Peyer's patch (tissue), 4 donors: ENCODE measurements at regions not wholly inside any gene's neighbourhood (a gene's known extent, or its start where the extent isn't known, plus 50 kb on each side); places are given as distances from the start of the nearest gene placed in this dataset.

Experiments used
- DNase-seq, 3 donors: peaks; one replicate each; pipeline ENCODE4 v3.0.0-alpha.2; 2017 to 2019
- H3K27ac ChIP-seq, 4 donors: fragments of 200-600 bp; sonication (generic); one replicate each; pipeline ENCODE4 v1.5.1; 2016 to 2019
- H3K27me3 ChIP-seq, 2 donors: fragments of 200-600 bp; sonication (generic); one replicate each; pipeline ENCODE4 v1.5.1; 2019
- H3K36me3 ChIP-seq, 3 donors: fragments of 200-600 bp; sonication (generic); one replicate each; pipeline ENCODE4 v1.5.1; 2016 to 2019
- H3K4me1 ChIP-seq, 4 donors: fragments of 200-600 bp; sonication (generic); one replicate each; pipeline ENCODE4 v1.5.1; 2016 to 2019
- H3K4me3 ChIP-seq, 4 donors: fragments of 200-600 bp; sonication (generic); 1 replicate in 3 of 4; 2 replicates in 1 of 4; pipeline ENCODE4 v1.5.1; 2016 to 2019; ENCODE audit warnings: mild to moderate bottlenecking in 1 of 4
- H3K9me3 ChIP-seq, 4 donors: fragments of 200-600 bp; sonication (generic); one replicate each; pipeline ENCODE4 v1.5.1; 2016 to 2019; ENCODE audit warnings: mild to moderate bottlenecking in 1 of 4
- POLR2A ChIP-seq, 2 donors: fragments of 450-650 bp; IDR thresholded peaks; one replicate each; pipeline ENCODE4 v1.5.1; 2017; ENCODE audit warnings: antibody characterized with exemption in 2 of 2, mild to moderate bottlenecking in 2 of 2, moderate library complexity in 2 of 2
- TF ChIP-seq, protein P1 (sequence below), 6 experiments: fragments of 450-650 bp in 4 of 6; fragments of 200-600 bp in 2 of 6; sonication (generic) in 1 of 6; IDR thresholded peaks; one replicate each; pipeline ENCODE4 v1.5.1; 2017 to 2019; ENCODE audit warnings: antibody characterized with exemption in 6 of 6, mild to moderate bottlenecking in 3 of 6, moderate library complexity in 1 of 6

DNA sequence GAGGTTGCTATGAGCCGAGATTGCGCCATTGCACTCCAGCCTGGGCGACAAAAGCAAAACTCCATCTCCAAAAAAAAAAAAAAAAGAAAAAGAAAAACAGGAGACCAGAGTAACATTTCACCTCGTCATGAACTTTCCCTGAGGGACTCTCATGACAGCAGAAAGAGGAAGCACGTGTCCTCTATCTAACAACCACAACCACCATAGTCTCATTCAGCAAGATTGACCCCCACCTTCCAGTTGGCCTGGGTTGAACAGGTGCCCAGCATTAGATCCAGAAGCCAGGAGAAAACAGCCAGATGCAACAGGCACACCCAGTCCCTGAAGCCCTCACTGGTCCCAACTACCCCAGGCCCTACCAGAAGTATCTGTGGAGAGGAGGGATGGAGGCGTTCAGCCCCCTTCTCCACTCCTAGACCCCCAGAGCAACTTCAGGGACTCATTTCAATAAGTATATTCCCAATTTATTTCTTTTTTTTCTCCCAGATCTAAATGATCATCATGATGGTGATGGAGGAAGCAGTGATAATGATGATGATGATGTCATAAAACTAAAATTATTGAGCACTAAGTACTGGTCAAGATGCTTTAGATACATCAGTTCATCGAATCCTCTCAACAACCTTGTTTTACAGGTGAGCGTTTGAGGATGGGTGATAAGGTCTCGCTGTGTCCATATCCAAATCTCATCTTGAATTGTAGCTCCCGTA lies 235.0 kb downstream of the EFCAB11 start:
- Histone ChIP-seq H3K27me3 (no peaks in the 10 kb centered on the region), H3K27ac (peak overlapping the region in 1 of 4 donors; percentile 79), H3K4me3 (no peak overlapping the region), H3K9me3 (no peaks in the 10 kb centered on the region), H3K36me3 (no peaks in the 10 kb centered on the region), H3K4me1 (peaks cover 0 to 21% (median 16%) of the 10 kb centered on the region in 4 donors)
- TF ChIP-seq POLR2A (IDR thresholded peaks at IDR 0.05): no peak
- TF ChIP-seq, protein P1, sequence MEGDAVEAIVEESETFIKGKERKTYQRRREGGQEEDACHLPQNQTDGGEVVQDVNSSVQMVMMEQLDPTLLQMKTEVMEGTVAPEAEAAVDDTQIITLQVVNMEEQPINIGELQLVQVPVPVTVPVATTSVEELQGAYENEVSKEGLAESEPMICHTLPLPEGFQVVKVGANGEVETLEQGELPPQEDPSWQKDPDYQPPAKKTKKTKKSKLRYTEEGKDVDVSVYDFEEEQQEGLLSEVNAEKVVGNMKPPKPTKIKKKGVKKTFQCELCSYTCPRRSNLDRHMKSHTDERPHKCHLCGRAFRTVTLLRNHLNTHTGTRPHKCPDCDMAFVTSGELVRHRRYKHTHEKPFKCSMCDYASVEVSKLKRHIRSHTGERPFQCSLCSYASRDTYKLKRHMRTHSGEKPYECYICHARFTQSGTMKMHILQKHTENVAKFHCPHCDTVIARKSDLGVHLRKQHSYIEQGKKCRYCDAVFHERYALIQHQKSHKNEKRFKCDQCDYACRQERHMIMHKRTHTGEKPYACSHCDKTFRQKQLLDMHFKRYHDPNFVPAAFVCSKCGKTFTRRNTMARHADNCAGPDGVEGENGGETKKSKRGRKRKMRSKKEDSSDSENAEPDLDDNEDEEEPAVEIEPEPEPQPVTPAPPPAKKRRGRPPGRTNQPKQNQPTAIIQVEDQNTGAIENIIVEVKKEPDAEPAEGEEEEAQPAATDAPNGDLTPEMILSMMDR (IDR thresholded peaks at IDR 0.05): no peak
- peak in 1 of 3 donors; percentile 36 for DNase-seq

DNA sequence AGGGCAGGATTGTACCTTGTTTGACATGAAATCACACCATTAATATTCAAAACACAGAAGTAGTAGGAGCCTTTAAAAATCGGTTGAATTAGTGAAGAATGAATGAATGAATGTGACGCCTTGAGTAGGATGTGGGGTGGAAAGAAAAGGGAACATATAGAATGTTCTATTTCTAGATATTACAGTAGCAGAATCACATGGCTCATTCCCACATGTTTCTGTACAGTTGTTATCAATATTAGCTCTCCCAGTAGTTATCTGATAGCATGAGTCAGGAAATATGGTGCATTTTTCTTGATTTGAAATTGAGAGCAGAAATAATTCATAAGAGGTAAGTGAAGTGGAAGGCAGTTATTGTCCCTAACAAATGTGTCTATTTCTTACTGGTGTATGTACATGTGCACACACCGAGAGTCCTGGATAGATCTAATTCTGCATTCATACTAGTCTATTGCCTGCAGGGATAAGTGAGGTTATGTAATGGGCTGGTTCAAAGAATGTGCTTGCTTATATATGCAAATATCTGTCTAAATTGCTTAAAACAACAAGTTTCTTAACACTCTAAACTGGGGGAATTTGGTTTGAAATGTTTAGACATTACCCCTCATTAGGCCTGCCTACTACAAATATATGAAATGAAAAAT lies 245.4 kb downstream of the EFCAB11 start:
- Histone ChIP-seq H3K4me1 (no peaks in the 10 kb centered on the region), H3K9me3 (no peaks in the 10 kb centered on the region), H3K36me3 (no peaks in the 10 kb centered on the region), H3K27me3 (no peaks in the 10 kb centered on the region), H3K4me3 (no peak overlapping the region), H3K27ac (no peak overlapping the region)
- no peak for DNase-seq
- TF ChIP-seq, protein P1 (IDR thresholded peaks at IDR 0.05): no peak
- TF ChIP-seq POLR2A (IDR thresholded peaks at IDR 0.05): no peak

DNA sequence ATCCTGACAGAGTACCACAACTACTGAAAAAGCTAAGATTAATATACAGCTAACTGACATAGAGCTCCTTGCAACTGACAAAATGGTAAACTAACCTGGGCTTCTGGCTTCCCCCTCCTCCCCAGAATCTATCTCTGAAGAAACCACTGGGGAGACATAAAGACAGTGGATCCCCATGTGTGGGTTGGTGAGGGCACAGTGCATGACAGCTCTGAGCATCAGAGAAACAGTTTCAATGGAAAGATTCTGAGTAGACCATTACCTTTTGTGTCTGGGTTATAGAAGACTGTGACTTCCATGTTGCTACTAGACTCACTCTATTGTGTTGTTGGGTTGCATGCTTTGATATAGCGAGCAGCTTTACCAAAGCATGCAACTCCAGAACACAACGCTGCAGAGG lies 247.4 kb downstream of the EFCAB11 start:
- no peak overlapping the region for H3K27ac ChIP-seq
- TF ChIP-seq, protein P1 (IDR thresholded peaks at IDR 0.05): no peak
- no peak for TF ChIP-seq POLR2A (IDR thresholded peaks at IDR 0.05)
- H3K27me3 ChIP-seq: no peaks in the 10 kb centered on the region
- H3K4me3 ChIP-seq: no peak overlapping the region
- H3K36me3 ChIP-seq: no peaks in the 10 kb centered on the region
- DNase-seq: no peak
- H3K4me1 ChIP-seq: peaks cover 0 to 8% (median under 1%) of the 10 kb centered on the region in 4 donors
- no peaks in the 10 kb centered on the region for H3K9me3 ChIP-seq

DNA sequence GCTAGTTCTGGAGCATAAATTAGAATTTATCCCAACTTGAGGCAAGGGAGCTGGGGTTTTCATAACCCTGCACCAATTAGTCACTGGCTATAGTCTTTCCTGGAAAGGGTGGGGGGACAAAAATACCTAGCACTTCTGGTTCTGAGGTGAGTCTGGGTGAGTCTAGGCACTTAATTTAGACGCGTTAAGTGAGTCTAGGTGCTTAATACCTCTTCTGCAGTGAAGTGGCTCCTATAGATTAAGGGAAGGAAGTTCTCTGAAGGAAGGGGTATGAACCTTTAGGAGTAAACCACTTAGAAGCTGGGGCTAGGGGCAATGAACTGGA lies 251.7 kb downstream of the EFCAB11 start:
- peaks cover 4 to 18% (median 6%) of the 10 kb centered on the region in 4 donors for H3K4me1 ChIP-seq
- TF ChIP-seq POLR2A (IDR thresholded peaks at IDR 0.05): no peak
- TF ChIP-seq, protein P1 (IDR thresholded peaks at IDR 0.05): no peak
- no peak for DNase-seq
- H3K27ac ChIP-seq: peak overlapping the region in 1 of 4 donors; percentile 75
- H3K27me3 ChIP-seq: no peaks in the 10 kb centered on the region
- no peaks in the 10 kb centered on the region for H3K9me3 ChIP-seq
- H3K36me3 ChIP-seq: no peaks in the 10 kb centered on the region
- H3K4me3 ChIP-seq: no peak overlapping the region

DNA sequence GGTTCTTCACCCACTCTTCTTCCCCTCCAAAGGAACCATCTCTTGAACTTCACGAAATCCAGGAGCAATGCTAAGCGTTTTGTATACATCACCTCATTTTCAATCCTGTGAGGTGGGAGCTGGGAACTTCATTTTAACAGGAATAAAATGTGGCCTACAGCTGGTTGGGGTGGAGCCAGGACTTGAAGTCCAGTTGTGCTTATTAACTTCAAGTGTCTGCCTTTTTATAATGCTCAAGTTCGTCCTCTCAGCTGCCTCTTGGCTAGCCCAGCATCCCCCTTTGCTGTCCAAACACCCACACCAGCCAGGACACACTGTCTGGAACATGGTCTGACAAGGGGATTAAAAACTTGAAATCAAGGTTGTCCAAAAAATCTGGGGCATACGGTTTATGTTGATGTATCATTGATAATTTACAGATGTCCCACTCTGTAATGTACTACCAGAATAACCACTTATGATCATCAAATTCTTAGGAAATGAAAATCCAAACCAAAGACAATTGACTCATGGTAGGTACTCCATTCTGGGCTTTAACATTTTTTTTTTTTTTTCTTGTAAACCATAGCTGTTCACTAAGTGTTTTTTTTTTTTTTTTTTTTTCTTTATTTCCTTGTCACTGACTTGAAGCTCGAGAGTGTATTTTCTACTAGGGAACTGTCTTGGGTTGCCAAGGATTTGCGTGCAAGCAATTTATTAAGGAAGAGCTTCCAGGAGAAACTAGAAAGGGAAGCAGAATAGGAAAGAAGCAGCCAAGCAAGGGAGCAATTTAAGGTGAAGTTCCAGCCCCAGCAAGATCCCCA lies 252.3 kb downstream of the EFCAB11 start:
- Histone ChIP-seq H3K4me3 (peak overlapping the region; percentile 52 to 76 (median 60)), H3K36me3 (no peaks in the 10 kb centered on the region), H3K27ac (peak overlapping the region; percentile 58 to 75 (median 74)), H3K9me3 (no peaks in the 10 kb centered on the region), H3K27me3 (no peaks in the 10 kb centered on the region), H3K4me1 (peaks cover 4 to 18% (median 6%) of the 10 kb centered on the region in 4 donors)
- DNase-seq: no peak
- TF ChIP-seq, protein P1 (IDR thresholded peaks at IDR 0.05): no peak
- no peak for TF ChIP-seq POLR2A (IDR thresholded peaks at IDR 0.05)
